Endodermal cell (in vitro differentiated cells): ENCODE measurements at regions not wholly inside any gene's neighbourhood (a gene's known extent, or its start where the extent isn't known, plus 50 kb on each side); places are given as distances from the start of the nearest gene placed in this dataset.

Experiments used
- DNase-seq: peaks from one replicate; pipeline ENCODE4 v3.0.0-alpha.2; 2017
- H3K27ac ChIP-seq: 2 replicates; pipeline ENCODE4 v1.5.1; 2013; ENCODE audit warnings: mild to moderate bottlenecking, low read depth, low read length, moderate library complexity
- H3K27me3 ChIP-seq: 2 replicates; pipeline ENCODE4 v1.6.1; 2013; ENCODE audit warnings: mild to moderate bottlenecking, low read length, moderate library complexity; ENCODE audit not compliant: insufficient read depth, control insufficient read depth, poor library complexity, severe bottlenecking
- H3K36me3 ChIP-seq: 2 replicates; pipeline ENCODE4 v1.7.0; 2013; ENCODE audit warnings: mild to moderate bottlenecking, low read length, moderate library complexity; ENCODE audit not compliant: control insufficient read depth, insufficient read depth
- H3K4me1 ChIP-seq: one replicate; pipeline ENCODE4 v1.7.0; 2013; ENCODE audit warnings: low read length; ENCODE audit not compliant: control insufficient read depth, insufficient read depth
- H3K4me3 ChIP-seq: 2 replicates; pipeline ENCODE4 v1.5.1; 2013; ENCODE audit warnings: mild to moderate bottlenecking, low read length, moderate library complexity
- H3K9ac ChIP-seq: 2 replicates; pipeline ENCODE4 v1.6.1; 2013; ENCODE audit warnings: mild to moderate bottlenecking, low read length, moderate library complexity; ENCODE audit not compliant: poor library complexity, severe bottlenecking; ENCODE audit errors: extremely low read depth
- H3K9me3 ChIP-seq: 2 replicates; pipeline ENCODE4 v1.6.1; 2013; ENCODE audit warnings: mild to moderate bottlenecking, low read length, moderate library complexity; ENCODE audit not compliant: control insufficient read depth
- H3K27ac Mint-ChIP-seq: 2 replicates; pipeline ENCODE4 v1.8.0; 2020; ENCODE audit warnings: mixed read lengths
- H3K27me3 Mint-ChIP-seq: 2 replicates; pipeline ENCODE4 v1.8.0; 2021; ENCODE audit warnings: mild to moderate bottlenecking, mixed read lengths; ENCODE audit not compliant: insufficient read depth
- H3K36me3 Mint-ChIP-seq: 2 replicates; pipeline ENCODE4 v1.8.0; 2020; ENCODE audit warnings: low read depth, mixed read lengths
- H3K4me1 Mint-ChIP-seq: 2 replicates; pipeline ENCODE4 v1.8.0; 2020; ENCODE audit warnings: mixed read lengths
- H3K4me3 Mint-ChIP-seq: 2 replicates; pipeline ENCODE4 v1.8.0; 2020; ENCODE audit warnings: mild to moderate bottlenecking, moderate library complexity, mixed read lengths
- H3K9me3 Mint-ChIP-seq: 2 replicates; pipeline ENCODE4 v1.8.0; 2020; ENCODE audit warnings: mild to moderate bottlenecking, mixed read lengths
- CTCF ChIP-seq: fragments of 200-600 bp; sonication (generic); conservative IDR thresholded peaks from 2 replicates; pipeline ENCODE4 v1.5.0; 2021; ENCODE audit warnings: antibody characterized with exemption, mild to moderate bottlenecking
- WGBS, 2 experiments: methylation state at CpG; one replicate each; pipeline versions ENCODE4 v1.1.5 to v1.1.7; 2013; ENCODE audit warnings: missing lambda C conversion rate in 2 of 2, mixed read lengths in 1 of 2; ENCODE audit not compliant: insufficient coverage in 1 of 2, insufficient read length in 1 of 2; 5-methylcytosine and 5-hydroxymethylcytosine counted together

- H3K4me1 ChIP-seq = no peaks in the 10 kb centered on the region
- H3K9me3 Mint-ChIP-seq = no peaks in the 10 kb centered on the region
- no peak overlapping the region for H3K27ac Mint-ChIP-seq
- H3K9ac ChIP-seq = no peak overlapping the region
- 77 to 100% methylated on average over 4 to 6 of the region's 6 CpGs for WGBS, 2 experiments
- no peak overlapping the region for H3K4me3 ChIP-seq
- H3K4me1 Mint-ChIP-seq = no peaks in the 10 kb centered on the region
- H3K27me3 Mint-ChIP-seq = peaks cover 1% of the 10 kb centered on the region
- H3K27ac ChIP-seq = no peak overlapping the region
- no peak for TF ChIP-seq CTCF
- no peaks in the 10 kb centered on the region for H3K9me3 ChIP-seq
- H3K36me3 Mint-ChIP-seq = no peaks in the 10 kb centered on the region
- DNase-seq = no peak
- H3K36me3 ChIP-seq = no peaks in the 10 kb centered on the region
- no peak overlapping the region for H3K4me3 Mint-ChIP-seq
- peaks cover 4% of the 10 kb centered on the region for H3K27me3 ChIP-seq
Measured at GRCh38 chr10:129111922-129112321, 355.1 kb upstream of the MGMT start.

- H3K4me3 ChIP-seq = no peak overlapping the region
- no peaks in the 10 kb centered on the region for H3K9me3 ChIP-seq
- H3K9ac ChIP-seq = no peak overlapping the region
- H3K36me3 ChIP-seq = no peaks in the 10 kb centered on the region
- Mint-ChIP-seq H3K27me3 (peaks cover 21% of the 10 kb centered on the region), H3K4me1 (no peaks in the 10 kb centered on the region), H3K9me3 (no peaks in the 10 kb centered on the region), H3K4me3 (no peak overlapping the region), H3K27ac (no peak overlapping the region), H3K36me3 (no peaks in the 10 kb centered on the region)
- no peak for TF ChIP-seq CTCF
- peaks cover 28% of the 10 kb centered on the region for H3K27me3 ChIP-seq
- H3K27ac ChIP-seq = no peak overlapping the region
- WGBS, 2 experiments = 92 to 95% methylated on average over 8 to 10 of the region's 10 CpGs
- H3K4me1 ChIP-seq = no peaks in the 10 kb centered on the region
- DNase-seq = no peak
Measured at GRCh38 chr10:129114588-129114987, 352.5 kb upstream of the MGMT start.

- 92 to 96% methylated on average over 6 to 8 of the region's 8 CpGs for WGBS, 2 experiments
- no peak overlapping the region for H3K9ac ChIP-seq
Measured at GRCh38 chr10:129116371-129116770, 350.7 kb upstream of the MGMT start.

More at GRCh38 chr10:129116371-129116770, 350.7 kb upstream of the MGMT start:
- Histone ChIP-seq H3K27ac (no peak overlapping the region), H3K4me3 (no peak overlapping the region), H3K36me3 (no peaks in the 10 kb centered on the region), H3K27me3 (peaks cover 30% of the 10 kb centered on the region), H3K9me3 (no peaks in the 10 kb centered on the region), H3K4me1 (no peaks in the 10 kb centered on the region)
- no peak for DNase-seq
- Mint-ChIP-seq H3K4me1 (peaks cover 6% of the 10 kb centered on the region), H3K27ac (no peak overlapping the region), H3K4me3 (no peak overlapping the region), H3K36me3 (no peaks in the 10 kb centered on the region), H3K27me3 (peaks cover 23% of the 10 kb centered on the region), H3K9me3 (peaks cover 2% of the 10 kb centered on the region)
- TF ChIP-seq CTCF = no peak
